Left kidney (tissue), 1 donor: ENCODE measurements at regions not wholly inside any gene's neighbourhood (a gene's known extent, or its start where the extent isn't known, plus 50 kb on each side); places are given as distances from the start of the nearest gene placed in this dataset.
"Not testable (repeated sequence)": the region's sequence is repeated elsewhere in the genome, so short reads cannot be mapped to it uniquely, and the experiment has no call there.

Source experiments
- DNase-seq: peaks from one replicate; pipeline ENCODE4 v3.0.0-alpha.2; 2013

- DNase-seq: not testable (repeated sequence)
Observed at GRCh38 chr5:62230876-62231388, 75.1 kb upstream of the KIF2A start.

GRCh38 chr5:62231576-62231975, 74.4 kb upstream of the KIF2A start:
- no peak for DNase-seq

GRCh38 chr5:62232218-62232617, 73.8 kb upstream of the KIF2A start:
- not testable (repeated sequence) for DNase-seq

- not testable (repeated sequence) for DNase-seq
Observed at GRCh38 chr5:62233083-62234046, 72.6 kb upstream of the KIF2A start.

- DNase-seq: not testable (repeated sequence)
Observed at GRCh38 chr5:62236593-62236992, 69.4 kb upstream of the KIF2A start.

- DNase-seq: not testable (repeated sequence)
Observed at GRCh38 chr5:62237944-62238343, 68.1 kb upstream of the KIF2A start.

- DNase-seq: not testable (repeated sequence)
Observed at GRCh38 chr5:62238584-62238983, 67.4 kb upstream of the KIF2A start.

- DNase-seq: not testable (repeated sequence)
Observed at GRCh38 chr5:62240494-62240893, 65.5 kb upstream of the KIF2A start.

- DNase-seq: not testable (repeated sequence)
Observed at GRCh38 chr5:62242000-62242399, 64.0 kb upstream of the KIF2A start.

- DNase-seq: not testable (repeated sequence)
Observed at GRCh38 chr5:62243046-62243445, 63.0 kb upstream of the KIF2A start.

GRCh38 chr5:62248192-62248591, 57.8 kb upstream of the KIF2A start:
- not testable (repeated sequence) for DNase-seq

GRCh38 chr5:62250085-62250484, 55.9 kb upstream of the KIF2A start:
- DNase-seq: not testable (repeated sequence)

GRCh38 chr5:62250919-62251318, 55.1 kb upstream of the KIF2A start:
- not testable (repeated sequence) for DNase-seq

- DNase-seq: not testable (repeated sequence)
Observed at GRCh38 chr5:62252519-62252918, 53.5 kb upstream of the KIF2A start.

- DNase-seq: not testable (repeated sequence)
Observed at GRCh38 chr5:62255551-62255950, 50.5 kb upstream of the KIF2A start.

GRCh38 chr5:62256161-62257019, 49.6 kb upstream of the KIF2A start:
- DNase-seq: peak; percentile 32
